NCI-H146 (cell line): ENCODE measurements at regions not wholly inside any gene's neighbourhood (a gene's known extent, or its start where the extent isn't known, plus 50 kb on each side); places are given as distances from the start of the nearest gene placed in this dataset.

Experiments
- DNase-seq: peaks from one replicate; lab custom pipeline; 2025; lab: John Stamatoyannopoulos, UW

DNA sequence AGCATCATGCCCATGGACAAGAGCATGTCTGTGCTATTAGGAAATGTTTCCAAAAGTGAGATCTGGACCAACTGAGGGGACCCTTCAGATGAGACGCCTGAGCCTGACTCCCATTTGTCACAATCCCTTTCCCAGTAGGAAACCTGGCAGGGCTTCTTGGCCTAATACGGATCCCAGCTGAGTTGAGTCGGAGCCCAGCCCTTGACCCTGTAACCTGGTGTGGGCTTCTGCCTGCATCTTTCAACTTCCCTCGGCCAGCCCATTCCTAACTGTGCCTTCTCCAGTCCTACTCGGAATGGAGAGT lies 148.3 kb downstream of the IRX2 start:
- DNase-seq, result no peak

DNA sequence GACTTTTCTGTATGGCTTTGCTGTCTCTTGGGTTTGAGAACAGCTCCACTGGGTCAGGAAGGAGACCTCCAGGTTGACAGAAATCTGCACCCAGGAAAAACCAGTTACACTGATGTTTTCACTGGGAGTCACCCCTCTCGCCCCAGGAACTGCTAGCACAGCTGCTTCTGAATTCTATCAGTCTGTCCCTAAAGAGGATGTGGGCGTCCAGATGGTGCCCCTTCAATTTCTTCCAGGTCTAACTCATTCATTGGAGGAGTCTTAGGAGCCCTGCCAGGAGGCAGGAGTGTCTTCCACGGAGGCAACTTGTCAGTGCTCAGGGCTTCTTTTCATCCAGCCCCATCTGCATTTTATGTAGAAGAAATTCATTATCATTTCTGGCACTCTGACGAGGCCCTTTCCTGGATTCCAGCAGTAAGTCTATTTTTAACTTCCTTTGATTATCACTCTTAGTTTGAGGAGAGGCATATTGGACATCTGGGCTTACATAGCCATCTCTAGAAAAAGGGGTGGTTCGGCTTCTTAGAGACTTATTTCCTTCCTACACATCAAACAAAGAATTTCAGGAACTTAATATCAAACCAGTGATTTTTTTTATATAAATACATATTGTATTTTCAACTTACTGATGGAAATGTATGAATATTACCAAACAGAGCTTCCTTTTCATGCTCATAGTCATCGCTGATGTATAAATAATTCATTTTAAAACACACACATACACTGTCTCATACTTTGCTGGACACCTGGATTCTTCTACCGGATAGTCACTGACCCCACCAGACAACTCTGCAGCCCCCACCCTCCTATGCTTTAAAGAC lies 148.8 kb downstream of the IRX2 start:
- no peak for DNase-seq

DNA sequence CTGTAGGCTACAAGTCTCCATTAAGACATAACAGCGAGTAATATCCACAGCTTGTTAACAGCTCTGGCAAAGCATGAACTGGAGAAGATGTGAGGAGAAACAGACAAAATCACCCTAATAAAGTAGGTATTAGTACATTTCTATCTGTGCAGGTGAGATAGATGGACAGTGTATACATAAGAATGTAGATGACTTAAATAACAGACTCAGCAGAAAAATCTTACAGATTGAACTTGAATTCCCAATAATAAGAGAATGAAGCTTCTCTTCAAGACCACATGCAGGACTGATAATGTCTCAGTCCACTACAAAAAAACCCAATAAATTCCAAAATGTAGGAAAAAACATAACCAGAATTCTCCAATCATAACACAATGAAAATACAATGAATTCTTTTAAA lies 153.0 kb downstream of the IRX2 start:
- no peak for DNase-seq

DNA sequence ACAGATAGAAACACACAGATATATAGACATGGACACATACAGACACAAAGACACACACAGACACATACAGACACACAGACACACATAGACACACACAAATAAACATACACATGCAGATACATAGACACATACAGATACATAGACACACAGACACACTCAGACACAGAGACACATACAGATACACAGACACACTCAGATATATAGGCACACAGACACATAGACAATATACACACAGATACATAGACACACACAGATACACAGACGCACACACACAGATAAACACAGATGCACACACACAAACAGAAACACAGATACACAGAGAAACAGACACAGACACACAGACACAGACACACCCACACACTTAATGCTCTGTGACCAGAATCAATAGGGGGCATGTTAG lies 156.8 kb downstream of the IRX2 start:
- DNase-seq, result no peak

DNA sequence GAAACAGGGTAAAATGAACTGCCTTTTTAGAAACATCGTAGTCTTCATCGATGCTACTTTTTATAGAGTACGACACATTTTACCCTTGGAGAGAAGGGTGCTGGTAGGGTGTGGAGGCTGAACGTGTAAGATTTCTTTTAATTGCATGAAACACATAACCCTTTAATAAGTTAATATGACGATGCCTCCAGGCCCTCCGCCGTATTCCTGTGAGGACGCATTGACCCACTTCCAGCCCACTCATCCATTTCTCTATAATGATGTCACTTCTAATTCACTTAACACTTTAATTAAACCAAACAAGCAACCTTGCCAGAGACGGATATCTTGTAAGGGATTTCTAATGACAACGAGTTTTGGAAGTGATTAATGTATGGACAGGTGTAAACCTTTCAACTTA lies 158.7 kb downstream of the IRX2 start:
- DNase-seq, result no peak

DNA sequence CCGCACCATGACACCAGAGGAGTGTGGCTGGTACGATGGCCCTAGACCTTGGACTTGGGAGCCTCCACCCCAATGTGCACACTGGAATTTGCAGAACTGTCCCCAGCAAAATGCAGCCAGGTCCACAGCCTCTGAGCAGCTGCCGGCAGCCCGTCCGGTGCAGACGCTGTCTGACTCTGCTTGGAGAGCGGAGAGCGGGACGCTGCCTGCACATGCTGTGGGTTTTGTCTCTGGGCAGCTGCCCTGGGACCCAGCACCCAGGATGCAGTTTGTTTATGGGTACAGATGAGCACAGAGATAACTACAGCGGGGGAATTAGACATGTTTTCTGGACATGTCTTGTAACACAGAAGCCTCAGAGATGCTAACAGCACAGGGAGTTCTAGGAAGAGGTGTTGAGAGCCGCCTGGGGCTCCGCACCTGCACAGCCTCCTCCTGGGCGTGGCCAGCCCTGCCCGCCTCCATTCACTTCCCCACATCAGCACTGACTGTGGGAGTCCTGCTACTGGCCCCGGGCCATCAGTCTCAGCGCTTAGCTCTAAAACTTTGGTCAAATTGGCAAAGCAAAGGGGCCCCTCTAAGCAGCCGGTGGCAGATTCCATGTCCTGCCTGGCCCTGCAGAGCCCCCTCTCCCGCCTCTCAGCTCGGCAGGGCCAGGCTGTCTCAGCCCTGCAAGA lies 159.6 kb downstream of the IRX2 start:
- no peak for DNase-seq

DNA sequence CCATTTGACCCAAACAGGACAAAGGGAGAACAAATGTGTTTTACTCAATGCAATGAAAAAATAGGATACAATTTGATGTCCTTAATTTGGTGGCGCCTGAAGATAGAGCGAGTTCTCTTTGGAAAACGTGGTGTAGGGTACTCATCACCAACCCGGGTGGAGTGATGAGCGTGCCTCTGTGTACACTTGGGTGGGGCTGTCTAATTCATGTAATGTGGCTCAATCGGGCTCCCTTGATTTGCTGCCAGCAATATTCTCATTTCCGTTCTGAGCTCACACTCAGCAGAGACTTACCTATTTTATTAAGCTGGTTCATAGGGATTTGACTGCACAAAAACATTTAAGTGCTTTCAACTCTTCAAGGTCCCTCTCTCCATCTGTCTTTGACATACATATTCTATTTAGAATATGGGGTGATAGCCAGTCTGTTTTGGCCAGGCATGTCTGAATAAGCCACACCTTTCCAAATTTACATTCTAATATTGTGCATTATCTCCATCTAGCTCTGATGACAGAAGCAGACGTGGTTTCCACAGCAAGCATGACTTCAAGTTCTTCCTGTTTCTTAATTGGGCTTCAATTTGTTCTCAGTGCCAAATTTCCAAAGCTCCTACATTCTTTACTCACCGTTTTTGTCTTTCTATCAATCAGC lies 162.5 kb downstream of the IRX2 start:
- DNase-seq, result no peak

DNA sequence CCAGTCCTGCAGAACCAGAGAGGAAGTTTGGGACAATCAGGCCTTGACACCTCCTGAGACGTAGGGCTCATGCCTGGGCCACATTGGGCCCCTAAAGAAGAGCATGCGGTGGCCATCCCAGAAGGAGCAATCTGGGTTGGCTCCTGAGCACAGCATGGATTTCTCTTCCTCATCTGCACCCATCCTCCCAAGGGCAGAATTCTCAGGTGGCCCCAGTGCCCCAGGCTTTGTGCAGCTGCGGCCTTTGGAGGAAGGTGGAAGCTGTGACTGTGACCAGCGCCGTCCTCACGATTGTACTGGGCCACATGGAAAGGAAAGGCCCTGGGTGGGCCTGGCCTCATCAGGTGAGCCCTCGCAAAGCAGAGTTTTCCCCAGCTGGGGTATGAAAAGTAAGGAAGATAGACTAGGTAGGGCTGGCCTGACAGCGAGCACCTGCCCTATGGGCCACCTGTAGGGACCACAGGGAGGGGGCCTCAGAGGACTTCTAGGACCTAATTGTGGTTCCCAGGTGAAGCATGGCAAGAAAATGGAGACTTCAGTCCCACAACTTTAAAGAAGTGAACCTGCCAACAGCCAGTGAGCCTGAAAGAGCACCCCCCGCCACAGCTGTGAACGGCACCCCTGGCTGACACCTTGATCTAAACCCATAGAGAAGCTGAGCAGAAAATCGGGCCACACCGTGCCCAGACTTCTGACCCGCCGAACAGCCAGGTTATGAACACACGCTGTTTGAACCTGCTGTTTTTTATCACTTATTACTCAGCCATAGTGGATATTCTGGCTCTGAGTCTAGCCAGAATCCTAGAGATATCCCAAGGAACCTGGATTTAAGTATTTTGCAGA lies 164.1 kb downstream of the IRX2 start:
- DNase-seq, result no peak

DNA sequence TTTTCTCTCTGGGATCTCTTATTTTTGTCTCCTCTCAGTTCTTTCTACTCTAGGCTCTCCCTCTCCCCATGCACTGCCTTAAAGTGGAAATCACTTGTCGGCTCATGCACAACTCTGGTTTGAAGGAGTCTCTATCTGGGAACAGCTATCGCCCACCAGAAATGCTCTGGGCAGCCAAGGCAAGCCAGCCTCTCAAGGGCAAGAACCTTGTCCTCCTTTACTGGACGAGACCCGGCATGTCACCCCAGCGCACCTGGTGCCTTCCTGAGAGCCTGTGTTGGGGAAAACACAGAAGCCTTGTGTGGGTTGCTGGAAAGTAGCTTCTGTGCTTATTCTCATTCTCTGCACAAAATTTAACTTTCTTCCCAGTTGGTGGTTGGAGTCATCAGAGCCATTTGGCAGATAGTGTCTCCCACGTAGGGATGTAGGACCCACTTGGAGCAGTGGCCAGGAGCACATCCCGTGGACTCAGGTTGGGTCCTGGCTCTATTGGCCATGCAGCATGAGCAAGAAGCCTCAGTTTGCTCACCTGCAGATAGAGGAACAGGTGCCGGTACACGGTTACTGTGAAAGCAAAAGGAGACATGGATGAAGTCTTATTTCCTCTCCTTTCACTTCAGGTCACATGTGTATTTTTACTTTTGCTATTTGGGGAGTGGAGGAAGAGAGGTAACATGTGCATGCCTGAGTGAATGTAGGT lies 165.3 kb downstream of the IRX2 start:
- no peak for DNase-seq

DNA sequence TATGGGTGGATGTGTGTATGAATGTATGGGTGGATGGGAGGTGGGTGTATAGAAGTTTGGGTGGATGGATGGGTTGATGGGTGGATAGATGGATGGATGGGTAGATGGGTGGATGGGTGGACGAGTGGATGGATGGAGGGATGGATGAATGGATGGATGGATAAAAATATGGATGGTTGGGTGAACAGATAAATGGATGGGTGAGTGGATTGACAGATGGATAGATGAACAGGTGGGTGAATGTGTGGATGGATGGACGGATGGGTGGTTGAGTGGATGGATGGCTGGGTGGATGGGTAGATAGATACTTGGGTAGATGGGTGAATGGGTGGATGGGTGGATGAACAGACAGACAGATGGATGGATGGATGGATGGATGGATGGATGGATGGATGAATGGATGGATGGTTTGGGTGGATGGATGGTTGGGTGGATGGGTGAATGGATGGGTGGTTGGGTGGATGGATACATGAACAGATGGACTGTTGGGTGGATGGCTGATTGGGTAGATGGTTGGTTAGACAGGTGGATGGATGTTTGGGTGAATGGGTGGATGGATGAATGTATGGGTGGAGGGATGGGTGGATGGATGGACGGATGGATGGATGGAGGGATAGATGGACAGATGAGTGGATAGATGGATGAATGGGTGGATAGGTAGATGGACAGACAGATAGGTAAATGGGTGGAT lies 166.8 kb downstream of the IRX2 start:
- no peak for DNase-seq

DNA sequence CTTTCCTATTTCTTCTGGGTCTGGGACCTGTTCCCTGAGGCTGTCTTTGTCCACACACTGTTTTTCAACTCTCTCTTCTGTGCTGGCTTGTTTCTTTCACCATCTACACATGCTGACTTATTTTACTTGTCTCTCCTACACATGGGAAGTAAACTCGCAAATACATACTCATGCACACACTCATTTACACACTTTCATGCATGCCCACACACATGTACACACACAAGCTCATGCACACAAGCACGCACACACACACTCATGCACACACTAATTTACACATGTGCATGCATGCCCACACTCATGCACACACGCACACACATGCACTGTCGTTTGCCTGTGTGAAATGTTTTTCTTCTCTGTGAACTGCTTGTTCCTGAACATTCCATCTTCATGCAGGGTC lies 169.0 kb downstream of the IRX2 start:
- DNase-seq, result no peak

DNA sequence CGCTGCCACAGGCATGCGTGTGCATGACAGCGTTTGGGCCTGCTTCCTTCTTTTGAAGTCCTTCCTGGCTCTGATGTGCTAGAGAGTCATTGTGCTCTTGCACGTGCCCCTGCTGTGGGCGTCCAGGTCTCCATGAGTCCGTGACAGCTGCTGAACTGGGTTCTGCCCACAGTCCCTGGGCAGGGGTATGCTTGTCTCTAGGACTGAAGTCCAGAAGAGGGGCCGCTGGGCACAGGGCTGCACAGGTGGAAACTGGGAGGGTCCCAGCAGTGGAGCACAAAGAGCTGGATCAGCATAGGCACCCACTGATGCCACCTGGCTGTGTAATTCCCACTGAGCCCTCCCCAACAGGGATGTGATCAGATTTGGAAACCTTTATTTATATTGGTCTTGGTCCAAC lies 169.4 kb downstream of the IRX2 start:
- no peak for DNase-seq

DNA sequence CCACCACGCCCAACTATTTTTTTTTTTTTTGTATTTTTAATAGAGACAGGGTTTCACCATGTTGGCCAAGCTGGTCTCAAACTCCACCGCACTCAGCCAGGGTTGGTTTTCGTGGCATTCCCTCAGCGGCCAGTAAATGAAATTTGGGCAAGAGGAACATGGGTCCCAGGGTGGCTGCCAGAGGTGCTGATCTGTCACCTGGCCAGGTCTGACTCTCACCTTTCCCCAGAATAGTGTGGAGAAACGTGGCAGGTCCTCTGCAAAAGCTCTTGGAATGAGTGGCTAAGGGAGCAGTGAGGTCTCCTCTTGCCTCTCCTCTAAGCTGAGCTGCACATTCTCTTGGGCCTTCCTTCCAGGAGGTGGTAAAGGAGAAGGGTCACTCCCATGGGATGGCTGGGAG lies 170.1 kb downstream of the IRX2 start:
- DNase-seq, result no peak

DNA sequence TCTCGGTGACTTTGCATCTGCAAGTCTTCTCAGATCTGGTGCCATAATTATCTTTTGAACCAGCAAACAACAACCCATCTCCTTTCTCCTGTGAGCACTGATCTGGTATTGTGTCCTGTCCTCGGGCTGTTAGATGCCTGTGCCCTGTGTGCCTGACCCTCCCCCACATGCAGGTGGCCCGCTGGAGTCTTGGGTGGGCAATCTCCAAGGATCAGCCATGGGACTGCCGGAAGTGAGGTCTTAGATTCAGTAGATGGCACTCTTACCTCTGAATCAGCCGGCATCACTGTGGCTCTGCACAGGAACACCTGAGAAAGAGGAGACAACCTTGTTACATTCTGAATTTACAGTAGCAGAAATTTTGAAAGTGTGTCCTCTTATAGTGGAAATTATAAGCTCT lies 172.4 kb downstream of the IRX2 start:
- no peak for DNase-seq

DNA sequence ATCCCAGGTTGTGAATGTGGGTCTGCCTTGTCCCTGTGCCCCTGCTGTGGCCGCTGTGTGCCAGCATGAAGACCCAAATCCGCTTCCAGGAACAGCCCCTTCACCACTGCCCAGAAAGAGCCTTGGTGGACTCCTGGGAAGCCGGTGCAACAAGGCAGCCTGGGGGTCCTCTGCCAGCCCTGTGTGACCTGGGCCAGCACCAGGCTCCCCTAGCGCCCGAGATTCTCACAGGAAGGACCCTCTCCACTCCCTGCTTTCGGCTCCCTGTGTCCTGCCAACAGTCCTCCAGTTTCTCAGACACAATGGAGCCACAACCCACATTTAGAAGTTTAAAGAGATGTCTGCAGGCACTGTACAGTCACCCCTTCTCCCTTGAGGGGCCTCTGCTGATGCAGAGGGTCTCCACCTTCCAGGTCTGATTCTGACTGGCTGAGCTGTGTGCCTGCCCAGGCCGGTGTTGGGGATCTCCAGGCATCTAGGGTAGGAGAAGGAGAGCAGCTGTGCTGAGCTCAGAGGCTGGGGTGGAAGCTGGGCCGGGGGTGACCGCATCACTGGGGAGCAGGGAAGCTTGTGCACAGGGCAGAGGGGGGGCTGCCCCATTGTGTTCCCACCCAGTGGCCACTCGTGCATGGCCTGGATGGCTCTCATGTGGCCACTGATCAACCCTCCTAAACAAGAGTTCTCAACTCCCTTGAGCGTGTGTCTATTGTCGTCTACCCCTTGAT lies 174.0 kb downstream of the IRX2 start:
- DNase-seq, result no peak

DNA sequence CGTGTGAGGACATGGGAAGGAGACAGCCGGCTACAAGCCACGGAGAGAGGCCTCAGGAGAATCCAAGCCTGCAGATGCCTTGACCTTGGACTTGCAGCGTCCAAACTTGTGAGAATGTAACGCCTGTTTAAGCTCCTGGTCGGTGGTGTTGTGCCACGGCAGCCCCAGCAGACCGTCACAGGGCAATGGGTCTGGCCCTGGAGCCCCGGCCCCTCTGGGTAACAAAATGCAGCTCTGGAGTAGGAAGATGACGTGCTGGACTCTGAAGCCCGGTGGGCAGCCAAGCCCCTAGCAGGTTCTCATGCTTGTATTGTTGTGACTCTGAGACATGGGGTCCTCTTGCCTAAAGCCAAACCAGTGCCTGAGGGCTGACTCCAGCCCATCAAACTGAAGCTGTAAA lies 174.7 kb downstream of the IRX2 start:
- no peak for DNase-seq

DNA sequence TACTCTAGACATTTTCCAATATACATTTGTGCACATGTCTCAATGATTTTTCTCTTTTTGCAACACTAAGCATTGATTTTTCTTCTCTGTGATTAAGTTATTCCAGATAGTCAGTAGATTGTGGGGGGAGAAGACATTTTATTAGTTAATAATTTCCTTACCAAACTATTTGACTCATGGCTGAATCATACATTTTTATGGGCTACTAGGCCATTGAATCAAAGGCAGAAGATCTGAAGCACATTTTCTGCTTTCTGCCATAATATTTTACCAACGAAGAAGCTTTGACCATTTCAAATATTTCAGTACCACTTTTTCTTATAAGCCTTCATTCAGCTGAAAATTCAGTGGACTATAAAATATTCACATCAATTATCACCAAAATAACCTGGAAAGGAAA lies 175.6 kb downstream of the IRX2 start:
- no peak for DNase-seq

DNA sequence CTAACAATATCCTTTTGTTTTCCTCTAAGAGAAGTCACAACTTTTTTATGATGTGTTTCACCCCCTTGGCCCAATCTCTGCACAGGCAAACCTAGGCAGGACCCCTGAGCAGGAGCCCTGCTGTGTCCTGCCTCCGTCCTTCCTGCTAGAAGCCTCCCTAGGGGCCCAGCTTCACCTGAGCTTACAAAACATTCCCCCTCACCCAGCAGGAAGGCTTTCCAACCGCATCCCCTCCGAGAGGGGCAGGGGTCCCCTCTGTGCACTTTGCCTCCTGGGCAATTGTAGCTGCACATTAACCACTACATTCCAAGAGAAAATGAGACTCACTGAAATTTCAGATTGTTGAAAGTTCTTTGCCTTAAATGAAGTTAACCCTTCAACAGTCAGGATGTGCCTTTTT lies 176.2 kb downstream of the IRX2 start:
- no peak for DNase-seq

DNA sequence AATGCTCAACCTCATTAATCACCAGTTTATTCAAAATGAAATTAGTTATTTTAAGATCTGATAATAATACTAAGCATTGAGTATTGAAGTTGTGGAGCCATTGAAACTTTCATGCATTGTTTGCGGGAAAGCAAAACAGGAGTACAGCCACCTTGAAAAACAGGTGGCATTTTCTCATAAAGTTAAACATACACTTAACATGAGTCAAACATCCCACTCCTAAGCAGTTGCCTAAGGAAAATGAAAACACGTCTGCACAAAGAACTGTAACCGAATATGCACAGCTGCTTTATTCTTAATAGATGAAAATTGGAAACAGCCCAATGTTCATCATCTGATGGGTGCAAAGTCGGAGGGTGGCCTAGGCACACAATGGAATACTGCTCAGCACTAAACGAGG lies 177.3 kb downstream of the IRX2 start:
- no peak for DNase-seq

DNA sequence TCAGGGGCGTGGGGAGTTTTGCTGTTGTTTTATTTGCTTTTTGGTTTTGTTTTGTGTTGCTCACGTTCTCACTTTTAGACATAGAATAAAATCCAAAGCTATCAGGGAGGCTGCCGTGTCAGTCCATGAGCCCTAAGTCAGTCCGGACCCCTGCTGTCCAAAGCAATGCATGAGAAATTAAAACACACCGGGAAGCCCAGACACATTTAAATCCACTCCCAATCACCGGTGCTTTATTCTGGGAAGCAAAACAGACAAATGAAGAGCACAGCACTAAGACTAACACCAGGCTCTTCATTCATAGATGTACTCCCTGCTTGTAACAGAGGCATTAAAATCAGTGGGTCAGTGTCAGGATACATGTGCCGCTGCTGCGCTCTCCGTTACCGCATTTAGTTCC lies 180.9 kb downstream of the IRX2 start:
- no peak for DNase-seq
